Right lobe of liver (tissue), 6 donors: ENCODE measurements at regions not wholly inside any gene's neighbourhood (a gene's known extent, or its start where the extent isn't known, plus 50 kb on each side); places are given as distances from the start of the nearest gene placed in this dataset.
A peak's percentile ranks its signal among the peaks of the same experiment; 100 is the strongest.

Source experiments
- ATAC-seq, 4 donors: fragments of 200-7000 bp; cut with Tn5 transposase; one replicate each; pipeline ENCODE4 v1.9.1; 2020; ENCODE audit warnings: mild to moderate bottlenecking in 4 of 4, moderate library complexity in 4 of 4
- DNase-seq, 3 donors: peaks; one replicate each; pipeline ENCODE4 v3.0.0-alpha.2; 2020
- H3K27ac ChIP-seq, 3 donors: fragments of 200-600 bp; one replicate each; pipeline ENCODE4 v1.8.0; 2022
- H3K27me3 ChIP-seq, 2 donors: fragments of 200-600 bp; one replicate each; pipeline ENCODE4 v1.8.0; 2022
- H3K36me3 ChIP-seq, 4 donors: fragments of 200-600 bp; sonication (generic) in 1 of 4; one replicate each; pipeline versions ENCODE4 v1.5.1 to v1.8.0; 2017 to 2022; ENCODE audit warnings: control low read depth in 1 of 4
- H3K4me1 ChIP-seq, 4 donors: fragments of 200-600 bp; sonication (generic) in 1 of 4; one replicate each; pipeline versions ENCODE4 v1.5.1 to v1.8.0; 2017 to 2022; ENCODE audit warnings: control low read depth in 1 of 4
- H3K4me3 ChIP-seq, 3 donors: fragments of 200-600 bp; one replicate each; pipeline ENCODE4 v1.8.0; 2022
- H3K9me3 ChIP-seq, 4 donors: fragments of 200-600 bp; sonication (generic) in 1 of 4; one replicate each; pipeline versions ENCODE4 v1.5.1 to v1.8.0; 2017 to 2022; ENCODE audit warnings: control low read depth in 1 of 4
- CTCF ChIP-seq, 4 donors: fragments of 200-600 bp in 3 of 4; fragments of 450-650 bp in 1 of 4; IDR thresholded peaks; one replicate each; pipeline versions ENCODE4 v1.5.1 to v1.8.0; 2016 to 2022; ENCODE audit warnings: antibody characterized with exemption in 4 of 4, mild to moderate bottlenecking in 2 of 4
- POLR2A ChIP-seq: fragments of 450-650 bp; IDR thresholded peaks from one replicate; pipeline ENCODE4 v1.6.1; 2017; ENCODE audit warnings: antibody characterized with exemption, mild to moderate bottlenecking
- WGBS: methylation state at CpG from one replicate; pipeline ENCODE4 v1.1.6; 2018; ENCODE audit warnings: low coverage, low lambda C conversion rate; ENCODE audit not compliant: insufficient coverage; ENCODE audit errors: missing lambda C conversion rate; 5-methylcytosine and 5-hydroxymethylcytosine counted together
- intact Hi-C, 2 donors: fragments of 100-400 bp; cut with DNase I; formaldehyde crosslinking; loops; one replicate each; pipeline versions ENCODE4 v1.11.2 to v1.14.1; 2022
- donor health status: DM: no; HTN: yes; CAD: no.
- donor health status: DM: no; HTN: no; CAD: no.
- donor health status: DM: no; HTN: no; CAD: no.
- donor health status: DM: no; HTN: yes; CAD: no.
- donor health status: DM: no; HTN: yes; CAD: no.

DNA sequence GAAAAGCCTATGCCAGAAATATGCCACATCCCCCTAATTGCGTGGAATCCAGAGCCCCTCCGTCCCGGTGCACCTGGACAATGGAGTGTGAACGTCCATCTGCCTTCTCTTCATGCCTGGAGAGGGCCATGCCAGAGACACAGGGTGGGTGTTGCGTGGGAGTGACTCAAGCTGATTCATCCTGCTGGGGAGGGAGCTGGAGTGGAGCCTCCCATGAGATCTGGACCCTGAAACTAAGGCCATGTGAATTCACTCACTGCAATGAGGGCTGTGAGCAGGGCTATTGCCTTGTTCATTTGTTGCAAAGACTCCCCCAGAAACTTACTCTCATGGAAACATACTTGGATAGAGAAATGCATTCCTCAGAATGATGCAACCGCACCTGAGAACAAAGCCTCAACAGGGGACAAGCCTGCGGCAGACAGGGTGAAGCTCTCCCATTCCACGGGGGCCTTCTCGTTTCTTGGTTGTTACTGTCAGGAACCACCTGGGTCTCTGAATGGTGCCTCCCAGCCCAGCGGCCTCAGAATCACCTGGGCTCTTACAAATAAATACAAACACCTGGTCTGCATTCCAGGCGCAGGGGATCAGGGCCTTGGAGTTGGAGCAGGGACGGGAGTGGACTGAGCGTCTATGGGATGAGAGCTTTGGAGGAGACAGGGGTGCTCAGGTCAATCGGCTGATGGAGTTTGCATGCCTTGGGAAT, 1031.2 kb downstream of the BRD1 start:
- no peaks in the 10 kb centered on the region for H3K9me3 ChIP-seq
- no peaks in the 10 kb centered on the region for H3K36me3 ChIP-seq
- no peak overlapping the region for H3K4me3 ChIP-seq
- no peaks in the 10 kb centered on the region for H3K27me3 ChIP-seq
- no peak for ATAC-seq
- no peak for DNase-seq
- H3K27ac ChIP-seq: no peak overlapping the region
- WGBS: 51% methylated on average over 12 of the region's 14 CpGs
- no peaks in the 10 kb centered on the region for H3K4me1 ChIP-seq
- TF ChIP-seq POLR2A (no peak), CTCF (IDR thresholded peaks at IDR 0.05) (no peak)
- intact Hi-C loops: no loop called here

GRCh38 chr22:48795664-48796063, 1032.0 kb downstream of the BRD1 start:
- H3K27ac ChIP-seq: no peak overlapping the region
- no peaks in the 10 kb centered on the region for H3K9me3 ChIP-seq
- intact Hi-C loops: no loop called here
- H3K36me3 ChIP-seq: no peaks in the 10 kb centered on the region
- no peaks in the 10 kb centered on the region for H3K4me1 ChIP-seq
- ATAC-seq (no peak), DNase-seq (no peak)
- H3K4me3 ChIP-seq: no peak overlapping the region
- H3K27me3 ChIP-seq: no peaks in the 10 kb centered on the region
- TF ChIP-seq POLR2A (no peak), CTCF (IDR thresholded peaks at IDR 0.05) (no peak)
- WGBS: 28% methylated on average over 2 of the region's 2 CpGs

GRCh38 chr22:48794906-48795305, 1032.8 kb downstream of the BRD1 start:
- Histone ChIP-seq H3K4me1 (no peaks in the 10 kb centered on the region), H3K27me3 (no peaks in the 10 kb centered on the region), H3K9me3 (no peaks in the 10 kb centered on the region), H3K27ac (no peak overlapping the region), H3K4me3 (no peak overlapping the region), H3K36me3 (no peaks in the 10 kb centered on the region)
- whole genome bisulfite sequencing: 47% methylated on average over 4 of the region's 7 CpGs
- intact Hi-C loops: no loop called here
- TF ChIP-seq POLR2A: no peak
- TF ChIP-seq CTCF (IDR thresholded peaks at IDR 0.05): no peak
- no peak for ATAC-seq
- no peak for DNase-seq

GRCh38 chr22:48793949-48794348, 1033.7 kb downstream of the BRD1 start:
- Histone ChIP-seq H3K9me3 (no peaks in the 10 kb centered on the region), H3K27me3 (no peaks in the 10 kb centered on the region), H3K36me3 (no peaks in the 10 kb centered on the region), H3K4me3 (no peak overlapping the region), H3K27ac (no peak overlapping the region), H3K4me1 (no peaks in the 10 kb centered on the region)
- no peak for DNase-seq
- intact Hi-C loops: no loop called here
- 73% methylated on average over 8 of the region's 37 CpGs for WGBS
- ATAC-seq: no peak
- TF ChIP-seq CTCF (IDR thresholded peaks at IDR 0.05): no peak
- no peak for TF ChIP-seq POLR2A

DNA sequence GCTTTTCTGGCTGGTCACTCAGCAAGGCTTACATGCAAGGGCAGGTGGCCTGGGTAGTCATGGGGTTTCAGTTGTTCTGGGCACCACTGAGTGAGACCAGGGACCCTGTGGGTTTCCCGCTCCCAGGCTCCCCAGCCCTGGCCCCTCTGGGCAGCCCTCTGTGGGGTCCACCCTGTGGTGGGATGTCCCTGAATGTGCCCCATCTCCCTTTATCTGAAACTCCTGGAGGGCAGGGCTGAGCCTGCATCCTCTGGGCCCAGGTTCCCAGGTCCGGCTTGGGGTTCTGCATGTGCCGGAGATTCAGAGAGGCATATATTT, 1041.0 kb downstream of the BRD1 start:
- Histone ChIP-seq H3K36me3 (no peaks in the 10 kb centered on the region), H3K4me1 (no peaks in the 10 kb centered on the region), H3K4me3 (no peak overlapping the region), H3K9me3 (no peaks in the 10 kb centered on the region), H3K27ac (no peak overlapping the region), H3K27me3 (no peaks in the 10 kb centered on the region)
- TF ChIP-seq POLR2A (no peak), CTCF (IDR thresholded peaks at IDR 0.05) (no peak)
- intact Hi-C loops: no loop called here
- no peak for DNase-seq
- peak in 1 of 4 donors; percentile 17 for ATAC-seq
- no CpG with 5 or more reads among the region's 3 CpGs for WGBS
